ENCODE measurements at regions not wholly inside any gene's neighbourhood (a gene's known extent, or its start where the extent isn't known, plus 50 kb on each side); places are given as distances from the start of the nearest gene placed in this dataset.

- intact Hi-C loops (cut with micrococcal nuclease; ENCODE audit: unreplicated experiment) = no loop called here
- no peak overlapping the region for H2AFZ ChIP-seq (ENCODE audit: low read length)
- DNase-seq (ENCODE audit: low spot score) = no peak
- no peak overlapping the region for H3K4me3 ChIP-seq (ENCODE audit: low read depth, low read length, poor library complexity, severe bottlenecking)
- H3K27ac ChIP-seq (ENCODE audit: low read depth, low read length, poor library complexity, severe bottlenecking) = no peak overlapping the region
- no TSS peak for BruUV-seq (replicated peaks)
- no peaks in the 10 kb centered on the region for H4K20me1 ChIP-seq (ENCODE audit: insufficient read depth, low read length)
- ChIA-PET POLR2A (interaction anchor here (0.7 kb wide), 1 partner anchor 1036 kb away, joined by 3 read pairs; no protein-coding TSS in a partner anchor), CTCF (ENCODE audit: unreplicated experiment) (no interaction called here)
- H3K79me2 ChIP-seq (ENCODE audit: insufficient read depth, low read depth, low read length) = no peaks in the 10 kb centered on the region
- no peak overlapping the region for H3K4me2 ChIP-seq (ENCODE audit: low read length)
- TF ChIP-seq EZH2phosphoT487 (IDR thresholded peaks at IDR 0.05; ENCODE audit: borderline replicate concordance, low read depth, low read length) (no peak), CTCF (conservative IDR thresholded peaks at IDR 0.05; ENCODE audit: low read length) (no peak)
- H3K9me2 ChIP-seq (ENCODE audit: insufficient read depth, low read length) = no peaks in the 10 kb centered on the region
- no peaks in the 10 kb centered on the region for H3K36me3 ChIP-seq (ENCODE audit: insufficient read depth, low read length)
- no peaks in the 10 kb centered on the region for H3K4me1 ChIP-seq (ENCODE audit: insufficient read depth, low read length, poor library complexity, severe bottlenecking)
- H3K9me3 ChIP-seq (ENCODE audit: low read length) = no peaks in the 10 kb centered on the region
Observed at GRCh38 chr1:187537936-187538335, 709.2 kb downstream of the PLA2G4A start.

- intact Hi-C loops (cut with micrococcal nuclease; ENCODE audit: unreplicated experiment) = no loop called here
- H2AFZ ChIP-seq (ENCODE audit: low read length) = no peak overlapping the region
- CTCF ChIA-PET (ENCODE audit: unreplicated experiment) = no interaction called here
Observed at GRCh38 chr1:187549540-187549939, 720.8 kb downstream of the PLA2G4A start.

GRCh38 chr1:187551061-187551460, 722.3 kb downstream of the PLA2G4A start:
- H3K4me2 ChIP-seq (ENCODE audit: low read length) = no peak overlapping the region
- BruUV-seq (replicated peaks) = no TSS peak
- DNase-seq (ENCODE audit: low spot score) = no peak
- no peaks in the 10 kb centered on the region for H3K79me2 ChIP-seq (ENCODE audit: insufficient read depth, low read depth, low read length)
- no peaks in the 10 kb centered on the region for H3K9me2 ChIP-seq (ENCODE audit: insufficient read depth, low read length)
- H3K27ac ChIP-seq (ENCODE audit: low read depth, low read length, poor library complexity, severe bottlenecking) = no peak overlapping the region
- CTCF ChIA-PET (ENCODE audit: unreplicated experiment) = no interaction called here
- no peak overlapping the region for H2AFZ ChIP-seq (ENCODE audit: low read length)
- intact Hi-C loops (cut with micrococcal nuclease; ENCODE audit: unreplicated experiment) = no loop called here
- no peaks in the 10 kb centered on the region for H3K9me3 ChIP-seq (ENCODE audit: low read length)
- H3K36me3 ChIP-seq (ENCODE audit: insufficient read depth, low read length) = no peaks in the 10 kb centered on the region
- H3K4me1 ChIP-seq (ENCODE audit: insufficient read depth, low read length, poor library complexity, severe bottlenecking) = no peaks in the 10 kb centered on the region
- TF ChIP-seq EZH2phosphoT487 (IDR thresholded peaks at IDR 0.05; ENCODE audit: borderline replicate concordance, low read depth, low read length) (no peak), CTCF (conservative IDR thresholded peaks at IDR 0.05; ENCODE audit: low read length) (peak; percentile 15; the same call in 1 of the 2 replicates)
- no peaks in the 10 kb centered on the region for H4K20me1 ChIP-seq (ENCODE audit: insufficient read depth, low read length)
- POLR2A ChIA-PET = no interaction called here
- no peak overlapping the region for H3K4me3 ChIP-seq (ENCODE audit: low read depth, low read length, poor library complexity, severe bottlenecking)

More at GRCh38 chr1:187549540-187549939, 720.8 kb downstream of the PLA2G4A start:
- H3K9me2 ChIP-seq (ENCODE audit: insufficient read depth, low read length) = no peaks in the 10 kb centered on the region
- H3K4me2 ChIP-seq (ENCODE audit: low read length) = no peak overlapping the region
- no peak for TF ChIP-seq CTCF (conservative IDR thresholded peaks at IDR 0.05; ENCODE audit: low read length)
- no peak for TF ChIP-seq EZH2phosphoT487 (IDR thresholded peaks at IDR 0.05; ENCODE audit: borderline replicate concordance, low read depth, low read length)
- H4K20me1 ChIP-seq (ENCODE audit: insufficient read depth, low read length) = no peaks in the 10 kb centered on the region
- no peak overlapping the region for H3K4me3 ChIP-seq (ENCODE audit: low read depth, low read length, poor library complexity, severe bottlenecking)
- no TSS peak for BruUV-seq (replicated peaks)
- no peak overlapping the region for H3K27ac ChIP-seq (ENCODE audit: low read depth, low read length, poor library complexity, severe bottlenecking)
- no peaks in the 10 kb centered on the region for H3K4me1 ChIP-seq (ENCODE audit: insufficient read depth, low read length, poor library complexity, severe bottlenecking)
- POLR2A ChIA-PET = no interaction called here
- H3K36me3 ChIP-seq (ENCODE audit: insufficient read depth, low read length) = no peaks in the 10 kb centered on the region
- no peak for DNase-seq (ENCODE audit: low spot score)
- H3K79me2 ChIP-seq (ENCODE audit: insufficient read depth, low read depth, low read length) = no peaks in the 10 kb centered on the region
- H3K9me3 ChIP-seq (ENCODE audit: low read length) = no peaks in the 10 kb centered on the region

Data from OCI-LY7 (cell line).